H9 (cell line): ENCODE measurements at regions not wholly inside any gene's neighbourhood (a gene's known extent, or its start where the extent isn't known, plus 50 kb on each side); places are given as distances from the start of the nearest gene placed in this dataset.

Source experiments
- DNase-seq: peaks from one replicate; pipeline ENCODE4 v3.0.0-alpha.2; 2017
- H2AFZ ChIP-seq: one replicate; pipeline ENCODE4 v1.6.1; 2013; ENCODE audit warnings: mild to moderate bottlenecking, low read length, control low read depth, moderate library complexity
- H2AK5ac ChIP-seq: 2 replicates; pipeline ENCODE4 v1.6.1; 2013; ENCODE audit warnings: low read length, control low read depth, mixed read lengths; ENCODE audit not compliant: insufficient read length
- H2BK120ac ChIP-seq: one replicate; pipeline ENCODE4 v1.6.1; 2013; ENCODE audit warnings: low read depth, mild to moderate bottlenecking, low read length, control low read depth, inconsistent platforms; ENCODE audit not compliant: poor library complexity, severe bottlenecking
- H2BK12ac ChIP-seq: 2 replicates; pipeline ENCODE4 v1.6.1; 2013; ENCODE audit warnings: low read length, control low read depth, mixed read lengths, low read depth; ENCODE audit not compliant: insufficient read length
- H2BK15ac ChIP-seq: 2 replicates; pipeline ENCODE4 v1.6.1; 2013; ENCODE audit warnings: low read depth, low read length, control low read depth
- H2BK20ac ChIP-seq: one replicate; pipeline ENCODE4 v1.6.1; 2013; ENCODE audit warnings: low read depth, mild to moderate bottlenecking, low read length, control low read depth, inconsistent platforms; ENCODE audit not compliant: poor library complexity, severe bottlenecking
- H2BK5ac ChIP-seq: 2 replicates; pipeline ENCODE4 v1.6.1; 2013; ENCODE audit warnings: low read length, control low read depth, mixed read lengths; ENCODE audit not compliant: insufficient read length
- H3K14ac ChIP-seq: 2 replicates; pipeline ENCODE4 v1.6.1; 2013; ENCODE audit warnings: low read length, control low read depth; ENCODE audit not compliant: insufficient read depth
- H3K18ac ChIP-seq: 2 replicates; pipeline ENCODE4 v1.6.1; 2013; ENCODE audit warnings: low read depth, mild to moderate bottlenecking, mixed read lengths, low read length, control low read depth; ENCODE audit not compliant: insufficient read length
- H3K23ac ChIP-seq: 2 replicates; pipeline ENCODE4 v1.6.1; 2013; ENCODE audit warnings: low read length, control low read depth, mixed read lengths, low read depth; ENCODE audit not compliant: insufficient read length
- H3K23me2 ChIP-seq: 2 replicates; pipeline ENCODE4 v1.6.1; 2013; ENCODE audit warnings: low read depth, mild to moderate bottlenecking, mixed read lengths, low read length, control low read depth; ENCODE audit not compliant: insufficient read length, poor library complexity, severe bottlenecking
- H3K27ac ChIP-seq: 2 replicates; pipeline ENCODE4 v1.5.1; 2013; ENCODE audit warnings: low read length, control low read depth, mixed read lengths, low read depth; ENCODE audit not compliant: insufficient read length
- H3K27me3 ChIP-seq: 2 replicates; pipeline ENCODE4 v1.6.1; 2013; ENCODE audit warnings: low read length, control low read depth, inconsistent platforms; ENCODE audit not compliant: insufficient read depth
- H3K4ac ChIP-seq: 2 replicates; pipeline ENCODE4 v1.6.1; 2013; ENCODE audit warnings: low read depth, mild to moderate bottlenecking, control low read depth, inconsistent platforms, low read length, moderate library complexity
- H3K4me1 ChIP-seq: 2 replicates; pipeline ENCODE4 v1.6.1; 2013; ENCODE audit warnings: low read length, control low read depth, inconsistent platforms; ENCODE audit not compliant: insufficient read depth
- H3K4me2 ChIP-seq: 2 replicates; pipeline ENCODE4 v1.6.1; 2013; ENCODE audit warnings: low read length, control low read depth, mixed read lengths; ENCODE audit not compliant: insufficient read length, insufficient read depth
- H3K56ac ChIP-seq: 2 replicates; pipeline ENCODE4 v1.6.1; 2013; ENCODE audit warnings: low read depth, mild to moderate bottlenecking, mixed read lengths, low read length, control low read depth; ENCODE audit not compliant: insufficient read length
- H3K79me1 ChIP-seq: 2 replicates; pipeline ENCODE4 v1.6.1; 2013; ENCODE audit warnings: low read depth, mild to moderate bottlenecking, moderate library complexity, low read length, control low read depth, inconsistent platforms; ENCODE audit not compliant: insufficient read depth, poor library complexity, severe bottlenecking
- H3K79me2 ChIP-seq: 2 replicates; pipeline ENCODE4 v1.6.1; 2013; ENCODE audit warnings: low read length, control low read depth, inconsistent platforms; ENCODE audit not compliant: insufficient read depth
- H3K9ac ChIP-seq: 2 replicates; pipeline ENCODE4 v1.6.1; 2013; ENCODE audit warnings: low read length, control low read depth, mixed read lengths; ENCODE audit not compliant: insufficient read length; ENCODE audit errors: extremely low read depth
- H3K9me3 ChIP-seq: one replicate; pipeline ENCODE4 v1.6.1; 2013; ENCODE audit warnings: low read depth, low read length, inconsistent platforms; ENCODE audit not compliant: control insufficient read depth
- H3T11ph ChIP-seq: one replicate; pipeline ENCODE4 v1.6.1; 2013; ENCODE audit warnings: mild to moderate bottlenecking, low read length, control low read depth, inconsistent platforms
- H4K20me1 ChIP-seq: one replicate; pipeline ENCODE4 v1.6.1; 2013; ENCODE audit not compliant: control insufficient read depth, insufficient read length, insufficient read depth
- H4K5ac ChIP-seq: 2 replicates; pipeline ENCODE4 v1.6.1; 2013; ENCODE audit warnings: low read depth, mild to moderate bottlenecking, mixed read lengths, low read length, control low read depth; ENCODE audit not compliant: insufficient read length
- H4K8ac ChIP-seq: replicated peaks from 2 replicates; pipeline ENCODE4 v1.6.1; 2013; ENCODE audit warnings: low read length, control low read depth, mixed read lengths, low read depth; ENCODE audit not compliant: insufficient read length
- H4K91ac ChIP-seq: 2 replicates; pipeline ENCODE4 v1.6.1; 2013; ENCODE audit warnings: low read depth, mild to moderate bottlenecking, moderate library complexity, mixed read lengths, low read length, control low read depth; ENCODE audit not compliant: insufficient read length
- H3K27ac Mint-ChIP-seq, 3 experiments: 2 replicates in 2 of 3; 3 replicates in 1 of 3; pipeline ENCODE4 v1.8.0; 2020 to 2021; ENCODE audit warnings: mixed read lengths in 3 of 3, mild to moderate bottlenecking in 1 of 3, moderate library complexity in 1 of 3
- H3K27me3 Mint-ChIP-seq: 2 replicates; pipeline ENCODE4 v1.8.0; 2021; ENCODE audit warnings: low read depth, mild to moderate bottlenecking, moderate library complexity, mixed read lengths
- H3K36me3 Mint-ChIP-seq, 3 experiments: 2 replicates in 2 of 3; 3 replicates in 1 of 3; pipeline ENCODE4 v1.8.0; 2020 to 2021; ENCODE audit warnings: low read depth in 3 of 3, mixed read lengths in 3 of 3; ENCODE audit not compliant: insufficient read depth in 1 of 3
- H3K4me1 Mint-ChIP-seq, 2 experiments: 2 replicates each; pipeline ENCODE4 v1.8.0; 2020; ENCODE audit warnings: mixed read lengths in 2 of 2
- H3K4me3 Mint-ChIP-seq, 2 experiments: 2 replicates in 1 of 2; 3 replicates in 1 of 2; pipeline ENCODE4 v1.8.0; 2020 to 2021; ENCODE audit warnings: mild to moderate bottlenecking in 2 of 2, mixed read lengths in 2 of 2, moderate library complexity in 1 of 2
- H3K9me3 Mint-ChIP-seq, 2 experiments: 2 replicates in 1 of 2; 3 replicates in 1 of 2; pipeline ENCODE4 v1.8.0; 2020; ENCODE audit warnings: mild to moderate bottlenecking in 2 of 2, mixed read lengths in 2 of 2, moderate library complexity in 1 of 2
- WGBS: extraction: QIAGEN DNeasy Blood & Tissue Kit; methylation state at CpG from one replicate; pipeline ENCODE4 v1.1.7; 2013; ENCODE audit warnings: missing lambda C conversion rate, low lambda C conversion rate, mixed read lengths; ENCODE audit not compliant: insufficient read length; ENCODE audit errors: extremely low coverage; 5-methylcytosine and 5-hydroxymethylcytosine counted together
- TF ChIP-seq, protein P1 (sequence below): fragments of 200-600 bp; sonication (generic); conservative IDR thresholded peaks from 3 replicates; pipeline ENCODE4 v1.8.0; 2021; ENCODE audit warnings: antibody characterized with exemption, mild to moderate bottlenecking

DNA sequence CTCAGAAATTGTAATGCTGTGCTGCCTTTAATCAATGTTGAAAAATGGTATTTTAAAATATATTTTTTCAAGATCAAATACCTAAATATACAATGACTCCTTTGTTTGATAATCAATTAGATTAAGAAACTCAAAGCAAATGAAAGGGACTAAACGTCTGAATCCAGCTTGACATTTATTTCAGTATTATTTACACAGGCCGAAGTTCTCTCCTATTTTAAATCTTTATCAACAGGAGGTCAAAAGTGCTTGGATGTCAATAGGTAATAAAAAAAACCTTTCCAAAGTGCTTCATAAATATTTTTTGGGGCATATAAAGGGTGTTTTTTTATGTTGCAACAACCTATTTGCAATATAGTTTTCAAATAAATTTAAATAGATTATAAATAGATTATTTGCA, 1201.7 kb upstream of the SLC39A10 start:
- H3K27ac Mint-ChIP-seq: no peak overlapping the region
- no peaks in the 10 kb centered on the region for H3K36me3 Mint-ChIP-seq
- Histone ChIP-seq H2AFZ (no peak overlapping the region), H3K23me2 (no peaks in the 10 kb centered on the region), H3K9ac (no peak overlapping the region), H2BK5ac (no peak overlapping the region), H3K4me1 (no peaks in the 10 kb centered on the region), H2BK20ac (no peak overlapping the region), H3K27ac (no peak overlapping the region), H3K27me3 (no peaks in the 10 kb centered on the region), H3K23ac (no peak overlapping the region), H3T11ph (no peak overlapping the region), H3K4me2 (no peak overlapping the region), H2BK15ac (no peak overlapping the region), H4K5ac (no peak overlapping the region), H3K79me2 (no peaks in the 10 kb centered on the region), H2BK120ac (no peak overlapping the region), H3K14ac (no peak overlapping the region), H3K79me1 (no peaks in the 10 kb centered on the region), H4K91ac (no peak overlapping the region), H4K20me1 (no peaks in the 10 kb centered on the region), H4K8ac (no peak overlapping the region), H3K56ac (no peak overlapping the region), H3K4ac (no peak overlapping the region), H2BK12ac (no peak overlapping the region), H3K18ac (no peak overlapping the region), H3K9me3 (no peaks in the 10 kb centered on the region), H2AK5ac (no peak overlapping the region)
- TF ChIP-seq, protein P1, sequence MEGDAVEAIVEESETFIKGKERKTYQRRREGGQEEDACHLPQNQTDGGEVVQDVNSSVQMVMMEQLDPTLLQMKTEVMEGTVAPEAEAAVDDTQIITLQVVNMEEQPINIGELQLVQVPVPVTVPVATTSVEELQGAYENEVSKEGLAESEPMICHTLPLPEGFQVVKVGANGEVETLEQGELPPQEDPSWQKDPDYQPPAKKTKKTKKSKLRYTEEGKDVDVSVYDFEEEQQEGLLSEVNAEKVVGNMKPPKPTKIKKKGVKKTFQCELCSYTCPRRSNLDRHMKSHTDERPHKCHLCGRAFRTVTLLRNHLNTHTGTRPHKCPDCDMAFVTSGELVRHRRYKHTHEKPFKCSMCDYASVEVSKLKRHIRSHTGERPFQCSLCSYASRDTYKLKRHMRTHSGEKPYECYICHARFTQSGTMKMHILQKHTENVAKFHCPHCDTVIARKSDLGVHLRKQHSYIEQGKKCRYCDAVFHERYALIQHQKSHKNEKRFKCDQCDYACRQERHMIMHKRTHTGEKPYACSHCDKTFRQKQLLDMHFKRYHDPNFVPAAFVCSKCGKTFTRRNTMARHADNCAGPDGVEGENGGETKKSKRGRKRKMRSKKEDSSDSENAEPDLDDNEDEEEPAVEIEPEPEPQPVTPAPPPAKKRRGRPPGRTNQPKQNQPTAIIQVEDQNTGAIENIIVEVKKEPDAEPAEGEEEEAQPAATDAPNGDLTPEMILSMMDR: no peak
- peaks cover 3 to 4% of the 10 kb centered on the region in 2 experiments; a peak in 2 of 4 replicates for H3K4me1 Mint-ChIP-seq
- H3K9me3 Mint-ChIP-seq: no peaks in the 10 kb centered on the region
- H3K4me3 Mint-ChIP-seq: no peak overlapping the region
- no peak for DNase-seq
- H3K27me3 Mint-ChIP-seq: no peaks in the 10 kb centered on the region
- no CpG with 5 or more reads among the region's 2 CpGs for WGBS
